ENCODE measurements at regions not wholly inside any gene's neighbourhood (a gene's known extent, or its start where the extent isn't known, plus 50 kb on each side); places are given as distances from the start of the nearest gene placed in this dataset.
"Not testable (repeated sequence)": the region's sequence is repeated elsewhere in the genome, so short reads cannot be mapped to it uniquely, and the experiment has no call there.

DNA sequence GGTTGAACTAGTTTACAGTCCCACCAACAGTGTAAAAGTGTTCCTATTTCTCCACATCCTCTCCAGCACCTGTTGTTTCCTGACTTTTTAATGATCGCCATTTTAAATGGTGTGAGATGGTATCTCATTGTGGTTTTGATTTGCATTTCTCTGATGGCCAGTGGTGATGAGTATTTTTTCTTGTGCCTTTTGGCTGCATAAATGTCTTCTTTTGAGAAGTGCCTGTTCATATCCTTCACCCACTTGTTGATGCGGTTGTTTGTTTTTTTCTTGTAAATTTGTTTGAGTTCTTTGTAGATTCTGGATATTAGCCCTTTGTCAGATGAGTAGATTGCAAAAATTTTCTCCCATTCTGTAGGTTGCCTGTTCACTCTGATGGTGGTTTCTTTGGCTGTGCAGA is 462.0 kb upstream of the ZMIZ1 start:
- not testable (repeated sequence) for DNase-seq

DNA sequence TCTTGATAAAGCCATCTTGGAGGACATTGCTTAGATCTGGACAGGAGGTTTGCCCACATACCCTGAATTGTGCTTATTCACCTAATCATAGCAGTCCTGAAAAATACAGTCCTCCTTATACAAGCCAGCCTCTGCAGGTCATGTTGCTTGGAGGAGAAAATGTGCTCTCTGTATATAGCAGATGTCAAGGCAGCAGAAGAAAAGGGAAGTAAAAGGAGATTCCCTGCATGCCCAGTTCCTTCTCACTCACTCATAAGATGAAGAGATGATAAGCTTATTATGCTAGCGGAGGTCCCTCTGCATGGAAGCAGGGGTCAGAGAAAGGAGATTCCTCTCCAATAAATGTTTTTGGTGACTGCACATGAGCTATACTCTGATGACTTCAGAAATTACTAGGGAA is 458.8 kb upstream of the ZMIZ1 start:
- DNase-seq, result no peak

DNA sequence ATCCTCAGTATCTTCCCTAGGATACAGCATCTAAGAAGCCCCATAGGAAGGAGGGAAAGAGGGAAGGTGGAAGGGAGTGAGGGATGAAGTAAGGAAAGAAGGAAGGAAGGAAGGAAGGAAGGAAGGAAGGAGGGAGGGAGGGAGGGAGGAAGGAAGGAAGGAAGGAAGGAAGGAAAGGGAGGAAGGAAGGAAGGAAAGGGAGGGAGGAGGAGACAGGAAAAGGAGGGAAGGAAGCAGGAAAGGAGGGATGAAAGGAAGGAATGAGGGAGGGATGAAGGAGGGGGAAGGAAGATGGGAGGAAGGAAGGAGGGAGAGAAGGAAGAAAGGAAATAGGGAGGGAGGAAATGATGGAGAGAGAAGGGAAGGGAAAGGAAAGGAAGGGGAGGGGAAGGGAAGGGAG is 455.6 kb upstream of the ZMIZ1 start:
- no peak for DNase-seq

DNA sequence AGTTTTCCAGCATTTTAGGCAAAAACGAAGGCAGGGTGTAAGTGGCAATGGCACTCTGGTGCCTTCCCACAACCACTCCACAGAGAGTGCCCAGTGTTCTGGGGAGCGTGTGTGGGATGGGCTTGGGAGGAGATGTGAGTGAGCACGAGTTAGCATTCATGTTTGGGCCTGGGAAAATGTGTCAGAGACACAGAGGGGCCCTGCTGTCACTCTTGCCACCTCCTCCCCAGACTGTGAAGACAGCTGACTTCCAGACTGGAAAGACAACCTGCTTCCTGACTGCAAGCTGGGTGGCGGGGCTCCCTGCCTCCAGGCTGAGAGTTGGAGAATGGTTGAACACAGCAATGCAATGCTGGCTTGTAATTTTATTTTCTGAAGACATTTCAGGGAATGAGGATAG is 454.5 kb upstream of the ZMIZ1 start:
- no peak for DNase-seq

DNA sequence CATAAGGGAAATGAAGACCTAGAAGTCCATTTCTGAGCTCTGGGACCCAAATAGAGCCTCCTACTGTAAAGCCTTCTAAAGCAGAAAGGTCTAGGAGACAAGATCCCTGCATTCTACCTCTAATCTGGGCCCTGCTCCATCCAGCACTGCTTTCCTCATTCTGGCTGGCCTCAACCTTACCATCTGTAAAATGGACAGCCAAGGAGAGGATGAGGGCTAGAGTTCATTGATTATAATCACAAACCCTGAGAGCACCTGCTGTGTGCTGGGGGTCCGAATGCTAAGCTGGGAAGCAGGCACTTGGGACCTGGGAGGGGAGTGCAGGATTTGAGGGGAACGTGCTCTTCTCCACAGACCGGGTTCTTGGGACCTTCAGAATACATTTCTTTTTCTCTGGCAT is 454.0 kb upstream of the ZMIZ1 start:
- no peak for DNase-seq

DNA sequence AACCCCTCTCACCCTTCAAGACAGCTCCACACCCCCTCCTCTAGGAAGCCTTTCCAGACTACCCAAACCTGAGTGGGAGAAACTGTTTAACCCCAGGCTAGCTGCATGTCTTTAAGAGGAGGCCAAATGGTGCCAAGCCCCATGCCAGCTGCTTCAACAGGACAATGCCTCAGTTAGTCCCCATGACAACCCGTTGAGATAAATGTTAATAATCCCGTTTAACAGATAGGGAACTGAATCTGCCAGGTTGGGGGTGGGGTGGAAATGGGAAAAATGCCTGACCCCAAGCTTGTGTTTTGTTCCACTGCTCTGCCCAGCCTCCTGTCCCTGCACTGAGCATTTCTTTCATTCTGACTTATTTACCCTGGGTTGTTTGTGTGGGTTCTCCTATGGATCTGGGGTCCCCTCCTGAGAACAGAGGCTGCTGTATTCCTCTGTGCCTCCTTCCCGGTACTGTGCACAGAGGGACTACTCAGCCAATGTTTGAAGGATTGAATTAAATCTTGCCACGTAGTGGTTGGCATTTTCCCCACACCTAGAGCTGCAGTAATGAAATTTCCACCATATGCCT is 452.6 kb upstream of the ZMIZ1 start:
- DNase-seq, result no peak

DNA sequence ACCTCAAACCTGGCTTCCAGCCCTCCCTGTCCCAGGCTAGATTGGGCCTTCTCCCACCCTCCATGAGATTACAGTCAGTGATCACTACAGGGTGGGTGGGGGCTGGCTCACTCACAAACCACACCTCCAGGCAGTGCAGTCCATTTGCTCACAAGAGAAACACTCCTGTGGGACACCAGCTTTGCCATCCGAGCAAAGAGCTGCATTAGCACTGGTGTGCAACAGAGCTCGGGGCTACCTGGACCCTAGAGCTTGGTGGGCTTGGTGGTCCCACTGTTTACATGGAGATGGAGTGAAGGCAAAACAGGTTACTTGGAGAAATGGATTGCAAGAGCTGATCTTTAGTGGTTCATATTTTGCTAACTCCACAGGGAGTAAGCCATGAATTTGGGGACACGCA is 451.7 kb upstream of the ZMIZ1 start:
- no peak for DNase-seq

DNA sequence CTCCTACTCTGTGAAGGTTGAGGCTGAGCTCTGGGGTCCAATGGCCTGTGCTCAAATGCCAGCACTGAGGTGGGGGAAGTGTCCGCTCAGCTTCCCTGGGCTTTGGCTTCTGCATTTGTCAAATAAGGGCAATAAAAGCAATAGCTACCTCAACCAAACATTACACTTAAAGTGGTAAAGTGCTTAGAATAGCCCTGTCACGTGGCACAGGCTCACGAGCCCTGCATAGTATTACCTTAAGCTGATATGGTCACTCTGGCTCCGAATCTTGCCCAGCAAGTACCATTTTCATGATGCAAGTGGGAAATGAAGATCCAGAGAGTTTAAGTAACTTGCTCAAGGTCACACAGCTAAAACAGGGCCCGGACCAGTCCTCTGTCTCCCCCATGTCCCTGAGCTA is 451.1 kb upstream of the ZMIZ1 start:
- DNase-seq, result no peak

DNA sequence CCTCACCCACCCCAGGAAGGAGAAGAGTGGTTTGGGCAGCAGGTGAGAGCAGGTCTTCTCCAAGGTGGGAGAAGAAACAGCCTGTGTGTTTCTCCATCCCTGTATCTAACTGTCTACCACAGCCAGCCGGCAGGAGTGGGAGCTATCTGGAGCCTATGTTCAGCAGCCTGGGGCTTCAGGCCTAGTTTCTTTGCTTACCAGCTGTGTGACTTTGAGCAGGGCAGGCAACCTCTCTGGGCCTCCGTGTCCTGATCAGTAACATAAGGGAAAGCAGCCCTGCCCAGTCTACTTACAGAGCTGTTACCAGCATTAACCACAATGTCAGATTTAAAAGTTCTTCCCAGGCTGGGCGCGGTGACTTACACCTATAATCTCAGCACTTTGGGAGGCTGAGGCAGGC is 450.7 kb upstream of the ZMIZ1 start:
- DNase-seq, result no peak

DNA sequence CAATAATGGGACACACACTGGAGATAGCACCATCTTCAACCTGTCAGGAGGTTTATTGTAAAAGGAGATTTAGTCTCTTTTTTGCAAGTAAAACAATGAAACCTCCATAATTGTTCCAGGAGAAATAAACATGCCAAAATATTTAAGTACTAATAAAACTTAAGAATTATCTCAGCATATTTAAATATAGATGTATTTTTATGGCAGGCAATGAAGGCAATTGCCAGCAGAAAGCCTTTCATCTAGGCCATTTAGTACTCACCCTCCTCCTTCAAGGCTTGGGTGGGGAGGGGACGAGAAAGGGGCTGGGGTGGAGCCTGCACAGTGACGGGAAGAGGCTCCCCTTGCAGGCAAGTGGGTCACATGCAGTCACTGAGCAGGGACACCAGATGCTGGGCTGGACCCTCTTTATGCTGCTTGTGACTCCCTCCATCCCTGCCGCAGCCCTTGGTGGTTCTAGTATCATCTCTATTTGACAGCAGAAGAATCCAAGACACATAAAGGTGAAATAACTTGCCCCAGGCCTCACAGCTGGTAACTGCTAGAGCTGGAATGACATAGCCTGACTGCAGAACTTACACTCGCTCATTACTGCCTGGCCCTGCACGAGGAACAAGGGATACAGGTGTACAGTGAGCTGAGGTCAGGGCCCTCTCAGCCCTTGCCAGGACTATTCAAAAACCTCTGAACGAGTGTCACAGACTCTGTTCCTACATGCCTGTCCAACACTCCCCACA is 449.5 kb upstream of the ZMIZ1 start:
- DNase-seq, result no peak

DNA sequence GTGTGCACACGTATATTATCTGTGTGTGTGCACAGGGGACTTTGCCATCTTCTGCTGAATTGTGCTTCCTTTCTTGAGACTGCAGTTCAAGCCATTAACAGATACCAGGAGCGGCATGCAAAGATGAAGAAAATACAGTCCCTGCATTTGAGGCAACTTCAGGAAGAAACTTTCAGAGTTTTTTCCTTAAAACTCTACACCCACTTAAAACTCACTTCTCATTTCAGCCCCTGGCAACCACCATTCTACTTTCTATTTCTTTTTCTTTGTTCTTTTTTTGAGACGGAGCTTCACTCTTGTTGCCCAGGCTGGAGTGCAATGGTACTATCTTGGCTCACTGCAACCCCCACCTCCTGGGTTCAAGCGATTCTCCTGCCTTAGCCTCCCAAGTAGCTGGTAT is 448.9 kb upstream of the ZMIZ1 start:
- DNase-seq, result no peak

DNA sequence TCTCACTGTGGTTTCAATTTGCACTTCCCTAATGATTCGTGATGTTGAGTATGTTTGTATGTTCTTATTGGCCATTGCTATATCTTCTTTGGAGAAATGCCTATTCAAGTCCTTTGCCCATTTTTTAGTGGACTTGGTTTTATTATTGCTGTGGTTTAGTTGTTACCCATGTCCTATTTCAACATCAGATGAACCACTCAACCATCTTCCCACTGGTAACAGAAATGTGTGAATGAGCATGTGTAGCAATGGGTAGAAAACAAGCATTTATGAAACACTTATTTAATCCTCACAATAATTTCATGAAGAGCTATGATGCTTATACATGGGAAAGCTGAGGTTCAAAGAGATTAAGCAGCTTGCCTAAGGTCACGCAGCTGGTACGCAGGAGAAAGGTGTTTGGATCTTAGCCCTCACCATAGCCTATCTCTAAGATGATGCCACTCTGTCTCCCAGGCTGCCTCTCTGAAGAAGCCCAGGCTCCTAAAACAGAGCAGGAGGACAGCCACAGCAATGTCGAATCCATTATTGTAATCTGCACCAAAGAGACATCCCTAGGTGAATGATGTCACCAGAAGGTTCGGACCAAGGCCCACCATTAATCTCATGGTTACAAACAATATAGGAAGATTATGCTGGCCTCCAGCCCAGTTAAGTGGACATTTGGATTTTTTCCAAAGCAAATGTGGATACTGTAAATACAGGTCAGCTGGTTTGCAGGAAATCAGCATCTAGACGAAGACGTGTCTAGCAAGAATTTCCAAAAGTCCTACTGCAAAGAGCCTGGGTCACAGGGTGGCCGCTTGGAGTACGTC is 447.6 kb upstream of the ZMIZ1 start:
- DNase-seq, result no peak

DNA sequence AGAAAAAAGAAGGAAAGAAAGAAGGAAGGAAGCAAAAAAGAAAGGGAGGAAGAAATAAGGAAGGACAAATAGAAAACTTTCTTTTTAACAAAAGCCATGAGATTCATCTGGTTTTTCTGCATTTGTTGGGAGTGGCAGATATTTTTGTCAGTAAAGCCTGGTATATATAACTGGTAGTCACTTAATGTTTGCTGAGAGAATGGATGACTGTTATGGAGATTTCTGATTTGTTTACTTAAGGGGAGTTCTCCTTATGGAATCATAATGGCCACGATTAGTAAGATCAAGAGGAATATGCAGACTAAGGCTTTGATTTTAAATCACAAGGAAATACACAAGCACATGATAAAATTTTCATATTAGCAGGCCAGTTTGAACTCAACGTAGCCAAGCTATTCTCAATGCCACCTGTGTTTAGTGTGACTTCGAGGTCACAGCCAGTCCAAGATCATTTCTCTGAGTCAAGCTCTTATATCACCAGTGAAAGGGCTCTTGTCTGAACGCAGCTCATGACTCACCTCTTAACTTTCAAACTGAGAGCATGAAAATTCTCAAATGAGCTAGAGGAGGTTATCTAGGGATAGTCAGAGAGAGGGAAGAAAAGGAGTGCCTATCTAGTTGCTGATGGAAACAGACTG is 445.1 kb upstream of the ZMIZ1 start:
- peak; percentile 79 for DNase-seq

DNA sequence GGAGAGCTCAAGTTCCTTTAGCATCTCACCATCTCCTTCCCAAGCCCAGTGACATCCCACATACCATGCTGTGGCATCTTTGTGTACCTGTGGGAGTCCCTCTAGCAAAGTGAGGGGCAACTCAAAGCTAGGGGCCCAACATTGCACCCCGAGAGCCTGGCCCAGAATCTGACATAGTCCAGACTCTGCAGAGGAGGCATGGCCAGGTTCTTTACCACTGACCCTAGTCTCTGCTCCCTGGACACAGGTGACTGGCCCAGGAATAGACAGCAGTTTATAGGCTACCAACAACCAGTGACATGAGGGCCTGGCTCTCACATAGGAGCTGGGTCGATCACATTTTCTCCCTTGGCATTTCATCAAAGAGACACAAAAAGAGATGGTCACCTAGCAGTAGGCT is 444.0 kb upstream of the ZMIZ1 start:
- no peak for DNase-seq

DNA sequence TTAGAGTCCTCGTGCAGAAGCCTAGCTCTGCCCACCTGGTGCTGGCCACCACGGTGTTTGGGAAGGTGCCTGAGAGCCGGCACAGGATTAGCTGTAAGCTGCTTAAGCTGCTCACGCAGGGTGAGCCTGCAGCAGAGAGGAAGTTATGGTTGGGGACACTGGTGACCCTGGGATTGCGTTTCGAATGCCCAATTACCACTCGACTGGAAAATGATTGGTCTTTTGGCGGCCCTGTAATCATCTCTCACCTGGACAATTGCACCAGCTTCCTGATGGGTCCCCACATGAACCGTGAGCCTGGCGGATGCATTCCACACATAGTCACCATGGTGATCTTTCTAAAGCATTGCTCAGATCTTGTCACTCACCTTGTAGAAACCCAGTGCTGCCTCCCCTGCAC is 442.3 kb upstream of the ZMIZ1 start:
- DNase-seq, result no peak

DNA sequence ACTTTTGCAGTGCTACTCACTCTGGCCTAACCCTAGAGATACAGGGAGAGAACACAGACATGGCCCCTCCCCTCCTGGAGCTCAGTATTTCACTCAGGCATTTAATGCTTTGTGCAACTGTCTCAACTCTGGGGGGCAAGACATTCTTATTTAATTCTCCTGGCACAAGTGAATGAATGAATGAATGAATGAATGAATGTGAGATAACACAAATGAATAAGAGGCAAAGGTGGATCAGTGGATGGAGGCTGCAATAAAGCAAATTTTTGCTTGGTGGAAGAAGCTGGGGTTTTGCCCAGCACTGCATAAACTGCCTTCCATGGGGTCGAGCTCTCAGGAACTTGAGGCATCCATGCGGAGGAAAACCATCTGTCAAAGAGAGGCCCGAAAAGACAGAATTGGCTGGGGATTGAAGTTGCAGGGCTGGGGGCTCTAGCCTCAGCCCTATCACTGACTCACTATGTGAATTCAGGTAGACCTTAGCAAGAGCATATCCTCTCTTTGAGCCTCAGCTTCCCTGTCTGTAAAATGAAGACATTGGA is 441.4 kb upstream of the ZMIZ1 start:
- no peak for DNase-seq

DNA sequence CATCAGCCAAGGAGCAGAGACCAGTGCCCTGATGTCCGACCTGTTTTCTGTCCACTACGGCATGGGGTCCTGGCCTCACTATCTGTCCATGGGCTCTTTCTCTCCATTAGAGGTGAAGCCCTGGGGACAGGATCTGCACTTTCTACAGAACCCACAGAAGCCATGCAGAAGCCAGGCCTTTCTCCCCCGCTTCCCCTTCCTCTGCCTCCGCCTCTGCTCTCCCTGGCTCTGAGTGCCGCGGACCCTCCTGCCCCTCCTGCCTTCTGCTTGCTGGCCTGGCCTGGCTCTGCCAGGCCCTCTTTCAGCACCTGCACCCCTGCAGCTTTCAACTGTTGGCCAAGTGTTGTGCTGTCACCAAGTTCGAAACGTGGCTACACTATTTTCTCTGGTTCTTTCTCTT is 439.8 kb upstream of the ZMIZ1 start:
- DNase-seq, result no peak

DNA sequence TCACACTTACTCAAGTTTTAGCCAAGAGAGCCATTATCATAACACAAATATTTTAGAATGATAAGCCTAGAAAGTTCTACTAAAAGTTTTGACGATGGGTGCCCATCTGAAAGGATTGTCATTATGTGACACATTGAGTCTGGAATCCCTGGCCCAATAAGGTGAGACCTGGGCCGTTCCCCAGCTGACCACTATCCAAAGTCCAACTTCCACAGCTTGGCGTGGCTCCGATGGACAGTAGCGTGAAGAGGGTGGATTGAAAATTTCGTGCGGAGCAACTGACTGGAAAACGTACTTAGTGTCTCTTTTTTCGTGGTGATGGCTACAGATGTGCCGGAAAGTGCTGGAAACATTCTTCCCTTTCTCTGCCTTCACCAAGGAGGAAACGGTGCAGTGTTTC is 439.0 kb upstream of the ZMIZ1 start:
- no peak for DNase-seq

DNA sequence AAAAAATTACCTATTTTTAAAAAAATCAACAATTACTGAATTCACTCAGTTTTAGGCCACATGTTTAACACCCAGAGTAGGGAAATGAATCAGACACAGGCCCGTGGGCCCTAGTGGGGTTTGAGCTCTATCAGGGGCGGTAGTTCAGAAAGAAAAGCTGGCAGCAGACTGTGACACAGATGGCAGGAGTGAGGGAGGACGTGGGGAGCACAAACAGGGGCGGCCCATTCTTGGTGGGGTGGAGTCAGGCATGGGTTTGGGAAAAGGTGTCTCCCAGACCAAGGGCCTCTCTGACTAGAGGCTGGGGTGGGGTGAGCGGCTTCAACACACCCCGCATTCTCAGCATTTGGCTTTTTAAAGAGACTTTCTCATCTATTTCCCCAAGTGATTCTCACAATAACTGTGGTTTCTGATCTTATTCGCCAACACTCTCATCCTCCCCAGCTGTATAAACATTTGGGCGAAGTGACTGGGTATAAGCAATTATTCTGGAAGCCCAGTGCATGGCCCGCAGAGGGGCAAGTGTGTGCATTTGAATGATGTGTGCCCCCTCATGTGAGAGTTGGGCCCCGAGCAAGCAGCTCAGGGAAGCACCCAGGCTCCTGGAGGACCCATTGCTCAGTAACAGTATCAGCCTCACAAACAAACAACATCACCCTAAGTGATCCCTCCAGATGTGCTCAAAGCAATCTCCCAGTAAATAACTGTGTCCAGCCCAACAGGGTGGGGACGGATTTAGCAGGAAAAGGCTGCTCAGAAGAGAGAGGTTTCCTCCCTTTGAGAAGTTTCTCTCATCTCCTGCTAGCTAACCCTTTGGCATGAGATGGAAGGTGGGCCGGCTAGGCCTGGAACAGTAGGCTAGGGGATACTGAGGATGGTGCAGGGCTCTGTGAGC is 437.6 kb upstream of the ZMIZ1 start:
- peak; percentile 31 for DNase-seq

DNA sequence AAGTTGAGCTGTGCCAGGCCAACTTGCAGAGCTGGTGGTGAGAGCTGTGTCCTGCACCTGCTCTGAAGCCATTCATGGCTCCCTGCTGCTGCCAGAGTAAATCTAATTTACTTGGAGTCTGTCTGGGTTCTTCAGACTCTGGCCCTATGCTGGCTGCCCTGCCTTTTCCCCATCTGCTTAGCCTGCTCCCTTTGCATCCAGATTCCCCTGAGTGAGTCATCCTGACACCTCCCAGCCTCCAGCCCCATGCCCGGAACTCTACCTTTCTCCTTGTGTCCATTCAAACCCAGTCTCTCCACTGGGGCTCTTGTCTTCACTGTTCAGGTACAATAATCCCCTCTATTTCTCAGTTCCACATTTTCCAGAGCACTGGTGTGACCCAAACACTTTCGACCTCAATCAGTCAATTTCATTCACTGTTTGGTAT is 434.4 kb upstream of the ZMIZ1 start:
- DNase-seq, result peak; percentile 20

DNA sequence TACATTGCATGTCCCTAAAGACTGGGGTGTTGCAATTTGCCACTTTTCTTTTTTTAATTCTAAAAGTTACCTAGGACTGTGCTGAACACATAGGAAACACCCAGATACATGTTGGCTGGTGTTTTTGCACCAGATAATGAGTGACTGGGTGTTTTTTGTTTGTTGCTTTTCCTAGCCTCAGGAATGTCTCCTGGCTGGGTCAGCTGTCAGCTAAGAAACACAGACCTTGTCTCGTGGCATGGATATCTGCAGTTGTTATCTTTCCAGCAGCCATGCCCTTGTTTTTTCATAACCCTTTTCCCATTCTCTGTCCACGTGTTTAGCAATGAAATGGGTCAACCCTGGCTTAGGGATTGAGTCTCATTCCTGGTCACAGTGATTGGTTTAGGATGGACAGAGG is 433.9 kb upstream of the ZMIZ1 start:
- no peak for DNase-seq

DNA sequence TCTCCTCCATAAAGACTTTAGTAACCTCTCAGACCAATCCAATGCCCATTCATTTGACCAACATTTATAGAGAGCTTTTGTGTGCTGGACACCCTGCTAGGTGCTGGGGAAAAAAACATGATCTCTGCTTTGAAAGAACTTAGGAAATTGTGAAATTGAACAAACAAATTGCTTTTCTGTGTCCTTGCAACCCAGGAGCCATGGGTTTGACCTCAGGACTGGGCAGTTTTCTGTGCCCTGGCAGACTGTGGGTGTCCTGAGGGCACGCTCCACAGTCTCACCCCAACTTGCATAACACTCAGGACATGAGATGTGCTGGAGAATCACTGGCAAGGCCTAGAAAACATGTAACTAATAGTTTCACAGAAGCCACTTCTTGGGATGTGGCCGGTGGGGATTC is 429.1 kb upstream of the ZMIZ1 start:
- DNase-seq, result no peak
